ENCODE measurements at regions not wholly inside any gene's neighbourhood (a gene's known extent, or its start where the extent isn't known, plus 50 kb on each side); places are given as distances from the start of the nearest gene placed in this dataset.

GRCh38 chr16:85391769-85392583, 221.1 kb upstream of the GSE1 start:
- no peak for DNase-seq (ENCODE audit: low spot score)

GRCh38 chr16:85392756-85393673, 220.1 kb upstream of the GSE1 start:
- no peak for DNase-seq (ENCODE audit: low spot score)

GRCh38 chr16:85393674-85394451, 219.3 kb upstream of the GSE1 start:
- peak; percentile 93 for DNase-seq (ENCODE audit: low spot score)

DNA sequence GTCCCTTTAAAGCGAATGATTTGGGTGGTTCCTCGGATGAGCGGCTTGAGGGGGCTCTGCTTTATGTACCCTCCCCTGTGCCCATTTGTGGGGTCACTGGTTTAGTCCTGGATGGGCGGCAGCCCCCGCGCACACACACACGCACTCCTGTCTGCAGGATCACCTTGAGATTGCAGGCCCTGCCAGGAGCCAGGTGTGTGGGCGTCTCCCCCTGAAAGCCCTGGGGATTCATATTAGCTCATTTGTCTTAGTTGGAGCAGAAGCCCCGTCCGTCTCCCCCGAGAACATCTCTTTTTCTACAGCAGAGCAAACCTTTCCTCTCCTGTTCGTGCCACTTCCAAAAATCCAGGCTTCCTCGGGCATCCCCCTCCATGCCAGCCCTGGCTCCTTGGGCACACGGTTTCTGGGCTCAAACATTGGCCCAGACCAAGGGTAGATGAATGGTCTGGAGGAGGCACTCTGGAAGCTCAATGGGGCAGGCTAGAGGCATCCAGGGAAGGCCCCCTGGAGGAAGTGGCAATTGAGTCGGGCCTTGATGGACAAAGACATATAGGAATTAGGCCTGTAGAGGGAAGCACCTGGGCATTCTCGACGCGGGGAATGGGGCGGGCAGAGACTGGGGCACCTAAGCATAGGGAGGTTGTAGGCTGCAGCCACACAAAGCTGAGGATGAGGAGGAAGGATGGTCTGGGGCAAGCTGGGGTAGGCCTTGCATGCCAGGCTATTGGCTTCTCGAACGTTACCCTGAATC, 218.5 kb upstream of the GSE1 start:
- DNase-seq (ENCODE audit: low spot score): no peak

GRCh38 chr16:85395207-85395912, 217.8 kb upstream of the GSE1 start:
- DNase-seq (ENCODE audit: low spot score): peak; percentile 78

DNA sequence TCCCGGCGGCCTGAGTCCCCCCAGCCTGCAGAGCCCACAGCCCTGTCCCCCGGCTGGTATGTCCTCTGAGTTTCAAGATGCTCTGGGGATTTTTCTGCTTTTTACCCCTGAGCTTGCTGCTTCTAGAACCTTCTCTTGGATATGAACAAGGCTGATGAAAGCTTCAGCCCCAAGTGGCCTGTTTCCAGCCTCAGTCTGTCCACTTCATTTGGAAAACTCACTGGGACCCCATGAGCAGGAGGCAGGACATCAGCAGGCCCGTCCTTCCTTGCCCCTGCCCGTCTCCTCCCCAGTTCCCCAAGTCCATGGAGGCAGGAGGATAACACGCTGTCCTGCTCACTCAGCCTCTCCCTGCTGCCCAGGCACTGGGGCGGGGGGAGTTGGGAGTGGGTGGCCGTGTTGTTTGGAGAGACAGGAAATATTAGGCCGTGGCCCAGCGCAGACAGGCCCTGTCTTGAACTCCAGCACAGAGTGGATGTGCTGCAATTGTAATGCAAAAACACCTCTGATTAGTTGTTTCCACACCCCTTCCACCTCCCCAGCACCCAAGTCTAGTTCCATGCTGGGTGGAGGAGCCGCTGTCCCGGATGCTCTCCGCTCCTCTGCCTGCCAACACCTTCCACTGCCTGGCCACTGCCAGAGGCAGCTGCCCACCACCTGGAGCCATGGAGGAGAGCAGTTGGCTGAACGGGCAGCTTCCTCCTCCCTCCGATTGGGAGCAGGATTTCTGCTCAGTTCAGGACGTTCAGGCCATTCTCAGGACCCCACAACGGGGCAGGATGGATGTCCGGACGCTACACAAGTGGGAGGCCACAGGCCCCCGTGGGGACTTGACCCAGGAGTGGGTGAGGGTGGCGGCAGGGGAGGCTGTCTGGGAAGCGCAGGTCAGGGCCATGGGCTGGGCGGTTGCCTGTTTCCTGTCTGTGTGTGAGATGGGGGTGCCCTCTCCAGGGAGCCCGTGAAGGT, 216.9 kb upstream of the GSE1 start:
- no peak for DNase-seq (ENCODE audit: low spot score)

GRCh38 chr16:85396879-85397871, 215.9 kb upstream of the GSE1 start:
- DNase-seq (ENCODE audit: low spot score): peak; percentile 60

GRCh38 chr16:85398050-85398451, 215.1 kb upstream of the GSE1 start:
- no peak for DNase-seq (ENCODE audit: low spot score)

- DNase-seq (ENCODE audit: low spot score): no peak
These were observed 214.2 kb upstream of the GSE1 start for GRCh38 chr16:85398688-85399582.

- DNase-seq (ENCODE audit: low spot score): no peak
These were observed 213.4 kb upstream of the GSE1 start for GRCh38 chr16:85399583-85400284.

DNA sequence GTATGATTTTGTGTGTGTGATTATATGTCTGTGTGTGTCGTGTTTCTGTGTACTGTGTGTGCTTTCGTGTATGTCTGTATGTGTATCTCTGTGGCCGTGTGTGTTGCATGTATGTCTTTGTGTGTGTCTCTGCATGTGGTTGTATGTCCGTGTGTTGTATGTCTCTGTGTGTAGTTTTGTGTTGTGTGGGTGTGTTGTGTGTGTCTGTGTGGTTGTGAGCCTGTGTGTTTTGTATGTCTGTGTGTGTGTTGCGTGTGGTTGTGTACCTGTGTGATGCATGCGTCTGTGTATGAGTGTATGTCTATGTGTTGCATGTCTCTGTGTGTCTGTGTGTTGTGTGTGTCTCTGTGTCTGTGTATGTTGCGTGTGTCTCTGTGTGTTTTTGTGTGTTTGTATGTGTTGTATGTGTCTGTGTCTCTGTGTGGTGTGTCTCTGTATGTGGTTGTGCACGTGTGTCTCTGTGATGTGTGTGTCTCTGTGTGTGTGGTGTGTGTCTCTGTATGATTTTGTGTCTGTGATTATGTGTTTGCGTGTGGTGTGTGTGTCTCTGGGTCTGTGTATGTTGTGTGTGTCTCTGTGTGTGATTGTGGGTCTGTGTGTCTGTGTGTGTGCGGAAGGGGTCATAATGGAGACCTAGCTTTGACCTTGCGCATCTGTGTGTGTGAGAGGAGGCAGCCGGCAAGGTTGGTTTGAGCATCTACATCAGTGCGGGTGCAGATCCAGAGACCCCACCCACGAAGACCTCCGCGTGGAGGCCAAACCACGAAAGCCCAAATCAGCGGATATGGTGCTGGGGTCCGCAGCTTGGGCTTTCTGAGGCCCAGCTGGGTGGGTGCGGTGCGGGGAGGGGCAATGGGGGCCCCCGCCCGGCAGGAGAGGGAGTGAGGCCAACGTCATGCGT, 212.6 kb upstream of the GSE1 start:
- no peak for DNase-seq (ENCODE audit: low spot score)

DNA sequence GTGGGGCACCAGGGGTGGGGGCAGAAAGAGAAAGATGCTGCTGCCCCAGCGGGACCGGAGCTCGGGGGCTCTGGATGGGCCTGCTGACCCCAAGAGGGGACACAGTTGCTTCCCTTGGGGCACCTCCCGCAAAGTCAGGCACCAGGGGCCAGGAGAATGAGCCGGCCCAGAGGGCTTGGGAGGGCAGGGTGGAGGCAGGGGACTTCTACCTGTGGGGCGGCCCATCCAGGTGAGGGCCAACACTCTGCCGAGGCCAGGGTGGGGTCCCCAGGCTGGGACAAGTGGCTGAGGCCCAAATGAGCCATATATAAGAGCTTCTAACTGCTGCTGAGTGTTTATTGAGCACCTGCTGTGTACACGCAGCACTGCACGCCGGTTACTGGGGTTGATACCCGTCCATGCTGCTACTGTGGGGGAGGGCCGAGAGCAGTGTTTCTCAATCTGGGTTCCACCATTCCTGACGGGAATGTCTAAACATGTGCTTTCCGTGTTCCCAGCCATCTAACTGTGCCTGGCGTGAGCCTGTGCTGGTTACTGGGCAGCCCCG, 211.7 kb upstream of the GSE1 start:
- no peak for DNase-seq (ENCODE audit: low spot score)

DNA sequence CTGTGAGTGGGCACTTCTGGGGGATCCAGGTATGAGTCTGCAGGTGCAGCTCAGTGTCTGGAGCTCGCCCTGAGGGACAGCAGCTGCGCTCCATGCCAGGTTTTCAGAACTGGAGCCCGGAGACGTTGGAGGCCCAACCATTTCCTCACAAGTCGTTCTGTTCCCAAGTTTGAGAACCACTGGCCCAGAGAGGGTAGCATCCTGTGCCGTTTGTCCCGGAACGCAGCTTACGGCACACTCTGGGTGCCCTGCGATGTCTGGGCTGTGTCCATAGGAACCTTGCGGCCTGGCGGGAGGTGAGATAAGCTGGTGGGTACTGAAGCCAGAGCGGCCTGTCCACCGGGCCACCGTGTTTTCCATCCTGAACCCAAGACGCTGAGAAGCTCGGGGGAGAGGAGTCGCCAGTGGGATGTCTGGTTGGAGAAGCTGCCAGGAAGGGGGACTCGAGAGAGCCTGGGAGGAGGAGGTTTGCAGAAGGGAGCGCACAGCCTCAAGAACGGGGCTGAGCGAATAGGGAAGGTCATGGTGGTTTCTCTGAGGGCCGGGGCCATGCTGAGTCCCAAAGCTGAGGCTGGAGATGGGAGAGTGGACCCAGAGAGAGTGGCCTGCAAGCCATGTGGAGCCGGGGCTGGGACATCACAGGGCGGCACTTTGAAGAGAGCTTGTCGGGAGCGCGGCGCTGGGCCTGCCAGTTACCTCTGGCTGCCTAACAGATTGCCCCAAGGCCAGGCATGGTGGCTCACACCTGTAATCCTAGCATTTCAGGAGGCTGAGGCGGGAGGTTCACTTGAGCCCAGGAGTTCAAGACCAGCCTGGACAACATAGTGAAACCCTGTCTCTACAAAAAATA, 211.0 kb upstream of the GSE1 start:
- no peak for DNase-seq (ENCODE audit: low spot score)

DNA sequence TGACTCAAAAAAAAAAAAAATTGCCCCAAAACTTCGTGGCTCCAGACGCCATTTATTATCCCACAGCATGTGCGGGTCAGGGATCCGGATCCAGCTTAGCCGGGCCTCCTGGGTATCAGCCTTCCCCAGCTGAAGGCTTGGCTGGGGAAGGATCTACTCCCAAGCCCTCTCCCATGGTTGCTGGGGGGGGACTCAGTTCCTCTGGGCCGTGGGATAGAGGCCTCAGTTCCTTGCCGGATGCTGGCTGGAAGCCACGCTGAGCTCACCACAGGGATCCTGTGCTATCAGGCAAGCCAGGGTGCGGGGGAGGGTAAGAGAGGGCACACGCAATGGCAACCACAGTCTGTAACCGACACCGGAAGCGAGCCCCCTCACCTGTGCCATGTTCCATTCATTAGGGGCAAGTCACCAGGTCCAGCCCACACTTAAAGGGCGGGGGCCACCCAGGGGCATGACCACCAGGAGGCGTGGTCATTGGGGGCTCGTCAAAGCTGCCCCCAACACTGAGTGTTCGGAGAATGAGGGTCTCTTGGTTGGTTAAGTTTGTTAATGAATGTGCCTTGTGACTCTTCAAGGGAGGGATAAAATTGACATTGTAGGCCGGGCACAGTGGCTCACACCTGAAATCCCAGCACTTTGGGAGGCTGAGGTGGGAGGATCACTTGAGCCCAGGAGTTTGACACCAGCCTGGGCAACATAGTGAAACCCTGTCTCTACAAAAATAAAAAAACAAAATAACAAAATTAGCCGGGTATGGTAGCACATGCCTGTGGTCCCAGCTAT, 210.0 kb upstream of the GSE1 start:
- no peak for DNase-seq (ENCODE audit: low spot score)

All from D341Med (cell line).